Transverse colon (tissue), 4 donors: ENCODE measurements at regions not wholly inside any gene's neighbourhood (a gene's known extent, or its start where the extent isn't known, plus 50 kb on each side); places are given as distances from the start of the nearest gene placed in this dataset.

ENCODE experiments used
- DNase-seq: peaks from one replicate; pipeline ENCODE4 v3.0.0-alpha.2; 2019
- H3K27ac ChIP-seq, 4 donors: fragments of 200-600 bp; sonication (generic); 2 replicates each; pipeline ENCODE4 v1.5.1; 2016 to 2018; ENCODE audit warnings: inconsistent platforms in 4 of 4
- H3K27me3 ChIP-seq: fragments of 200-600 bp; sonication (generic); 2 replicates; pipeline ENCODE4 v1.5.1; 2017; ENCODE audit warnings: inconsistent platforms
- H3K36me3 ChIP-seq, 4 donors: fragments of 200-600 bp; sonication (generic); 2 replicates each; pipeline ENCODE4 v1.5.1; 2017 to 2019; ENCODE audit warnings: inconsistent platforms in 4 of 4
- H3K4me1 ChIP-seq, 4 donors: fragments of 200-600 bp; sonication (generic); 2 replicates each; pipeline ENCODE4 v1.5.1; 2017 to 2020; ENCODE audit warnings: inconsistent platforms in 4 of 4
- H3K4me3 ChIP-seq, 4 donors: fragments of 200-600 bp; sonication (generic); 1 replicate in 1 of 4; 2 replicates in 3 of 4; pipeline versions ENCODE4 v1.5.1 to v1.6.1; 2017 to 2019; ENCODE audit warnings: inconsistent platforms in 4 of 4
- H3K9me3 ChIP-seq, 2 donors: fragments of 200-600 bp; sonication (generic); 2 replicates each; pipeline ENCODE4 v1.5.1; 2017 to 2019; ENCODE audit warnings: inconsistent platforms in 2 of 2
- EP300 ChIP-seq: sonication (generic); formaldehyde crosslinking; IDR thresholded peaks from one replicate; pipeline ENCODE4 v1.6.1; 2017; ENCODE audit warnings: antibody characterized with exemption, low read depth
- POLR2A ChIP-seq: fragments of 450-650 bp; IDR thresholded peaks from one replicate; pipeline ENCODE4 v1.6.1; 2016; ENCODE audit warnings: antibody characterized with exemption, mild to moderate bottlenecking, moderate library complexity
- POLR2AphosphoS5 ChIP-seq, 3 donors: sonication (generic); formaldehyde crosslinking; IDR thresholded peaks; one replicate each; pipeline ENCODE4 v1.6.1; 2016; ENCODE audit warnings: antibody characterized with exemption in 3 of 3
- WGBS, 2 donors: methylation state at CpG; one replicate each; pipeline ENCODE4 v1.1.5; 2018; ENCODE audit warnings: low coverage in 1 of 2; 5-methylcytosine and 5-hydroxymethylcytosine counted together
- in situ Hi-C, 4 donors: fragments of 200-750 bp; cut with MboI; loops; one replicate each; pipeline versions ENCODE4 v1.15.0 to v1.15.1; 2017; ENCODE audit warnings: low sequenced_read_pairs in 3 of 4, low pct_ligation_motif_present in 1 of 4, low pct_unique_long_range_greater_than_20kb in 1 of 4
- intact Hi-C: fragments of 100-400 bp; cut with DNase I; formaldehyde crosslinking; loops from one replicate; pipeline ENCODE4 v1.15.1; 2023; ENCODE audit warnings: low total_unique reads
- TF ChIP-seq, protein P1 (sequence below), 5 experiments: fragments of 200-600 bp in 3 of 5; fragments of 450-650 bp in 2 of 5; sonication (generic) in 3 of 5; IDR thresholded peaks; 1 replicate in 2 of 5; 2 replicates in 3 of 5; pipeline ENCODE4 v1.5.1; 2016 to 2017; ENCODE audit warnings: antibody characterized with exemption in 5 of 5, inconsistent platforms in 3 of 5, mild to moderate bottlenecking in 2 of 5, moderate library complexity in 1 of 5

DNA sequence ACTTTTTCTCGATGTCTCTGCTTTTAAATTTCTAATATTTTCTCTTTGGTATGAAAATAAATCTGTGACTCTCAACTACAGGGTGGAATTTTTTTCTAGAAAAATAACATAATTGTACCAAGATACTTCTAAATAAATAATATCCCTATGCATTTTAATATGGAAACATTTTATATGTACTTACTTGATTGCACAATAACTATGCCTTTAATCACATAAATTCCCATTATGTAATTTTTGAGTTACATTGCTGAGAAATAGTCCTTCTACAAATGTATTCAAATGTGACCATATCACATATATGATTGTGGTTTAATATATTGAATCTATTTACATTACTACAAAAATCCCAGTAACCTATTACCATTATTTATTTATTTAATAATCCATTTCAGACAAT, 1543.3 kb upstream of the PABPC4L start:
- DNase-seq, result no peak
- TF ChIP-seq POLR2A (no peak), EP300 (no peak), POLR2AphosphoS5 (IDR thresholded peaks at IDR 0.05) (no peak)
- TF ChIP-seq, protein P1, sequence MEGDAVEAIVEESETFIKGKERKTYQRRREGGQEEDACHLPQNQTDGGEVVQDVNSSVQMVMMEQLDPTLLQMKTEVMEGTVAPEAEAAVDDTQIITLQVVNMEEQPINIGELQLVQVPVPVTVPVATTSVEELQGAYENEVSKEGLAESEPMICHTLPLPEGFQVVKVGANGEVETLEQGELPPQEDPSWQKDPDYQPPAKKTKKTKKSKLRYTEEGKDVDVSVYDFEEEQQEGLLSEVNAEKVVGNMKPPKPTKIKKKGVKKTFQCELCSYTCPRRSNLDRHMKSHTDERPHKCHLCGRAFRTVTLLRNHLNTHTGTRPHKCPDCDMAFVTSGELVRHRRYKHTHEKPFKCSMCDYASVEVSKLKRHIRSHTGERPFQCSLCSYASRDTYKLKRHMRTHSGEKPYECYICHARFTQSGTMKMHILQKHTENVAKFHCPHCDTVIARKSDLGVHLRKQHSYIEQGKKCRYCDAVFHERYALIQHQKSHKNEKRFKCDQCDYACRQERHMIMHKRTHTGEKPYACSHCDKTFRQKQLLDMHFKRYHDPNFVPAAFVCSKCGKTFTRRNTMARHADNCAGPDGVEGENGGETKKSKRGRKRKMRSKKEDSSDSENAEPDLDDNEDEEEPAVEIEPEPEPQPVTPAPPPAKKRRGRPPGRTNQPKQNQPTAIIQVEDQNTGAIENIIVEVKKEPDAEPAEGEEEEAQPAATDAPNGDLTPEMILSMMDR (IDR thresholded peaks at IDR 0.05), result no peak
- H3K27me3 ChIP-seq, result no peaks in the 10 kb centered on the region
- H3K4me1 ChIP-seq, result no peaks in the 10 kb centered on the region
- no peak overlapping the region for H3K4me3 ChIP-seq
- intact Hi-C loops, result no loop called here
- no peaks in the 10 kb centered on the region for H3K9me3 ChIP-seq
- in situ Hi-C loops, result no loop called here
- H3K27ac ChIP-seq, result no peak overlapping the region
- 69 to 72% methylated on average over 1 of the region's 1 CpG for WGBS, 2 donors
- H3K36me3 ChIP-seq, result no peaks in the 10 kb centered on the region

DNA sequence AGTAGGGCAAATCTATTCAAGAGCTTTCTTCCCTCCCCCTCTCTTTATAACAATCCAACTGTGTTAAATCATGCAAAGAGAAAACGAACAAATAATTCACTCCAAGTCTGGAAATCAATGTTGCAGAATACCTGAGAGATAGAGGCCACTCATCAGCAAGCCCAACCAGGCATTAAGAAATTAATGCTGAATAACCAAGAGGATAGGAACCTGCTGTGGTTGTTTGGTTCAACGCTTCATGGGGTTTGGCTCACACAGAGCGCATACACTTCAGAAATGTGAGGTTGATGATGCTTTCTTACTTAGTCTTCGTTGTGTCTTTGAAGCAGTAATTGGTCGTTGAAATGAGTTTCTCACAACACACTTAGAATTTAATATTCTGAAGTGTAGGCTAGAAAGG, 1540.0 kb upstream of the PABPC4L start:
- H3K4me3 ChIP-seq, result no peak overlapping the region
- no peak for TF ChIP-seq POLR2A
- TF ChIP-seq, protein P1 (IDR thresholded peaks at IDR 0.05), result no peak
- no peak for TF ChIP-seq POLR2AphosphoS5 (IDR thresholded peaks at IDR 0.05)
- TF ChIP-seq EP300, result no peak
- intact Hi-C loops, result no loop called here

DNA sequence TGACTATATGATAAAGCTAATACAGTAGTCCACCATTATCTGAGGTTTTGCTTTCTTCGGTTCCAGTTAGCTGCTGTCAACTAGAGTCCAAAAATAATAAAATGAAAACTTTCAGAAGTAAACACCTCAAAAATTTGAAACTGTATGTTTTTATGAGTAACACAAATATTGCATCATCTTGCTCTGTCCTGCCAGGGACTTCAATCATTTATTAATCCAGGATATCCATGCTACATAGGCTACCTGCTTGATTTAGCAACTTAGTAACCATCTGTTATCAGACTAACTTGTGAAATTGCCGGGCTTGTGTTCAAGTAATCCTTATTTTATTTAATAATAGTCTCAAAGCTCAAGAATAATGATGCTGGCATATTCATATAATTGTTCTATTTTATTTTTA, 1537.8 kb upstream of the PABPC4L start:
- no peaks in the 10 kb centered on the region for H3K9me3 ChIP-seq
- 79 to 88% methylated on average over 2 of the region's 2 CpGs for WGBS, 2 donors
- H3K4me1 ChIP-seq, result no peaks in the 10 kb centered on the region
- H3K4me3 ChIP-seq, result no peak overlapping the region
- TF ChIP-seq POLR2AphosphoS5 (IDR thresholded peaks at IDR 0.05) (no peak), EP300 (no peak), POLR2A (no peak)
- TF ChIP-seq, protein P1 (IDR thresholded peaks at IDR 0.05), result no peak
- in situ Hi-C loops, result no loop called here
- H3K36me3 ChIP-seq, result no peaks in the 10 kb centered on the region
- DNase-seq, result no peak
- intact Hi-C loops, result no loop called here
- no peak overlapping the region for H3K27ac ChIP-seq
- no peaks in the 10 kb centered on the region for H3K27me3 ChIP-seq

More for the DNA sequence above, 1540.0 kb upstream of the PABPC4L start:
- no peak overlapping the region for H3K27ac ChIP-seq
- no peaks in the 10 kb centered on the region for H3K36me3 ChIP-seq
- no peaks in the 10 kb centered on the region for H3K4me1 ChIP-seq
- H3K9me3 ChIP-seq, result no peaks in the 10 kb centered on the region
- 46 to 49% methylated on average over 4 to 5 of the region's 5 CpGs for WGBS, 2 donors
- in situ Hi-C loops, result no loop called here
- no peaks in the 10 kb centered on the region for H3K27me3 ChIP-seq
- DNase-seq, result no peak

DNA sequence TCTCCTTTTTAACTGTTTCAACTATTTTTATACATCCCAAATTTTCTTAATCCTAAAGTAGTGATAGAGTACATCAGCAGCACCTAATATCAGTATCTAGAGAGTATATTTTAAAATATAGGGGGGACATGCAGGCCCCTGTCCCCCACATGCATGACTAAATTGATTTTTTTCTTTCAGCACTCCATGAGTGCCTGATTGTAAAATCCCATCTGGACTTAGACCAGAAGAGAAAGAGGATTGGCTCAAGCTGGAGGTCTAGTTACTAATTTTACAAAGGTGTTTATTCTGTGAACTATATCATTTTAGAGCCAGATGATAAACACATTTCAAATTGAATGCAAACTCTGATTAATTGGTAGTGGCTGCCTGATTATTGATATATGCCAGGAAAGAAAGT, 1533.9 kb upstream of the PABPC4L start:
- TF ChIP-seq, protein P1 (IDR thresholded peaks at IDR 0.05), result no peak
- no peak for TF ChIP-seq EP300
- TF ChIP-seq POLR2AphosphoS5 (IDR thresholded peaks at IDR 0.05), result no peak
- no peak for TF ChIP-seq POLR2A
- H3K36me3 ChIP-seq, result no peaks in the 10 kb centered on the region
- no peak overlapping the region for H3K4me3 ChIP-seq
- intact Hi-C loops, result no loop called here
- no peak for DNase-seq
- H3K27me3 ChIP-seq, result no peaks in the 10 kb centered on the region
- no peaks in the 10 kb centered on the region for H3K4me1 ChIP-seq
- no peak overlapping the region for H3K27ac ChIP-seq
- in situ Hi-C loops, result no loop called here
- no peaks in the 10 kb centered on the region for H3K9me3 ChIP-seq
